Activated T-helper 1 cell treated with anti-CD3 and anti-CD28 coated beads, Interleukin-2, amount 50 U/mL, for 16 hours (primary cell): ENCODE measurements at regions not wholly inside any gene's neighbourhood (a gene's known extent, or its start where the extent isn't known, plus 50 kb on each side); places are given as distances from the start of the nearest gene placed in this dataset.
"Not testable (repeated sequence)": the region's sequence is repeated elsewhere in the genome, so short reads cannot be mapped to it uniquely, and the experiment has no call there.

Source experiments
- DNase-seq, 2 donors: peaks; one replicate each; pipeline ENCODE4 v3.0.0-alpha.2; 2020; ENCODE audit warnings: low read depth in 1 of 2, low spot score in 1 of 2

GRCh38 chrX:13223868-13224567, 95.8 kb downstream of the ATXN3L start:
- no peak for DNase-seq

GRCh38 chrX:13220916-13221315, 98.9 kb downstream of the ATXN3L start:
- no peak for DNase-seq

DNA sequence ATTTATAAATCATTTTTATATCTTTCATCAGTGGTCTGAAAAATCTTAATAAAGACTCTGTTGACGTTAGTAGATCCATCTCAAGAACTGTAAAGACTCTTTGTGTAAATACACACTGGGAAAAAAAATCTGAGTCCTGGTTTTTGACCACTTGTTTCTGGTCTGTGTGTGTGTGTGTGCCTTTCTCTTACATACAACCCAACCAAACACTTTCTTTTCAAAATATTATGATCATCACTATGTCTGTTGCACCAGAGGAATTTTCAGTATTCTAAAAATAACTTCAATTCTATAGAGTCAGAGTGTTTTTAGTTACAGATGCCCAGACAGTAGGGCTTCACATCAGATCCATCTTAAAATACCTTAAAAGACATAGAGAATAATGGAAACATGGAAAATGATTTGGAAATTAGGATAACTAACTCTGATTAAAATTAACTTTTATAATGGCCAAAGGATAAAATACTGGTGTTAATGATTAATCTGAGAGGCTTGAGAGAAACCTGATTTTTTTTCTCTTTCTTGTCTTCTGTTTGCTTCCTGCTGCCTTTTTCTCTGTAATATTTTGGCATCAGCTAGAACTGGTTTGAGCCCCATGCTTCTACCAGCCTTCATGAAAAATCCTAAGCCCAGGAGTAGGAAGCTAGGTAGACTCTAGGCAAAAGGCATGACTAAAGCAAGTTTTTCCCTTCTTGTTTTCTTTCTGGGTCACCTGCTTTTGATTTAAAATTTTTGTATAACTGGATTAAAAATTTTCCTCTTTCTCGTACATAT, 99.7 kb downstream of the ATXN3L start:
- DNase-seq = no peak

DNA sequence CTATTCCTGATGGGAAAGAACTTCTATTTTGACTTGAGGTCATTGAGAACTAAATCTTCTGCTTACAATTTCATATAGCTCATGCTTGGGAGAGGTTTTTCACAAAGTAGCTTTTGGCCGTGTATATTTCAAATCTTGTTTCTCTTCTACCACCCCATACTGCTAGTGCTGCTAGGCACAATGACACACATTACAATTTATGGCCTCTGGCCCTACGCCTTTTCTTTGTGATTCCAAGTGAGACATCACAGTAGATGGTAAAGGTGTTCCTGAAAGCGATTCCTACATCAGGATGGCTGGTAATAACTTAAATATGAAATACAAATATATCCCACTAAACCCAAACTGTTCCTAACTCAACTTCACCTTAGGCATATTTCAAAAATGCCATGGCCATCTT, 101.1 kb downstream of the ATXN3L start:
- DNase-seq = no peak

- DNase-seq = no peak
Measured at GRCh38 chrX:13216139-13216538, 103.7 kb downstream of the ATXN3L start.

DNA sequence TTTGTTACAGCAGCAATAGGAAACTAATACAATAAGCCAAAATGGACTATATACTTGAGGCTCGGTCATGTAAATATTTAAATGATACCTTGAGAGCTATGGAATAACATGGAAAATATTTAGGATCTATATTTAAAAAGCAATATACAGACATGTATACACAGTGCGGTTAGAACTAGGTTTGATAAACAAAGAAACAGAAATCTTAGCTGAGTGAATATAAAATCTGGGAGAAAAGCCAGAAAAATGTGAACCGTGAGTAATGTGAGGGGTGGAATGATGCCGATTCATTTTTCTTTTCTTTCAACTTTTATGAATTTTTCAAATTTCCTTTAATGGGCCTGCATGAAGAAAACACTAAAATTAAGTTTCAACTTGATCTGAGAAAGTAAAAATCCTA, 104.1 kb downstream of the ATXN3L start:
- DNase-seq = no peak

DNA sequence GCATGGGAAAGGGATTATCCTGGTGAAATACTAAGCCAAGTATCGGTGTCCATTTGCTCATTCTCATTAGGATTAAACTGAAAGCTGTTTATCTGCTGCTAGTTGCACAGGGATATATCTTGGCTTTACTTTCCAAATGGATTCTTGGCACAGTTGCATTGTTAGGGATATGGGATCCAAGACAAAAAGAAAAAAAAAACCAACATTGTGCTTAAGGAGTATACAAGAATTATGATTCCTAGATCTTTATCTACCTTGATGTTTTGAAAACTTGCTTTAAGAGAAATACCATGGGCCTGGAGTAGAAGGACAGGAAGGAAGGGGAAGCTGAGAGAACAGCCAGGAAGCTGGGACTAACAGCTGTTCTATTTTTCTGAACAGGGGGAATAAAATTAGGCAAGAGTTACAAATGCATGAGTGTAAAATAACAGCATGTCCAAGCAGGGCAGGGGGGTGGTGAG, 107.6 kb downstream of the ATXN3L start:
- DNase-seq = no peak

DNA sequence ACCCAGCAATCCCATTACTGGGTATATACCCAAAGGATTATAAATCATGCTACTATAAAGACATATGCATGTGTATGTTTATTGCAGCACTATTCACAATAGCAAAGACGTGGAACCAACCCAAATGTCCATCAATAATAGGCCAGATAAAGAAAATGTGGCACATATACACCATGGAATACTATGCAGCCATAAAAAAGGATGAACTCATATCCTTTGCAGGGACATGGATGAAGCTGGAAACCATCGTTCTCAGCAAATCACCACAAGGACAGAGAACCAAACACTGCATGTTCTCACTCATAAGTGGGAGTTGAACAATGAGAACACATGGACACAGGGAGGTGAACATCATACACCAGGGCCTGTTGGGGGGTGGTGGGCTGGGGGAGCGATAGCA, 109.7 kb downstream of the ATXN3L start:
- not testable (repeated sequence) for DNase-seq

DNA sequence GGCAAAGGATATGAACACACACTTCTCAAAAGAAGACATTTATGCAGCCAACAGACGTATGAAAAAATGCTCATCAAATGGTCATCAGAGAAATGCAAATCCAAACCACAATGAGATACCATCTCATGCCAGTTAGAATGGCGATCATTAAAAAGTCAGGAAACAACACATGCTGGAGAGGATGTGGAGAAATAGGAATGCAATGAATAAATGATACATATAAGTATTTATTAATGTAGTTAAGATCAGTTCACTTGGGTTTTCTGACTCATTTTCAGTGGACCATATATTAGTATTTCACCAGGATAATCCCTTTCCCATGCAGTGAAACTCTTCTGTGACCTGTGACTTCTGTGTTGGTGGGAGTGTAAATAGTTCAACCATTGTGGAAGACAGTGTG, 110.1 kb downstream of the ATXN3L start:
- not testable (repeated sequence) for DNase-seq

DNA sequence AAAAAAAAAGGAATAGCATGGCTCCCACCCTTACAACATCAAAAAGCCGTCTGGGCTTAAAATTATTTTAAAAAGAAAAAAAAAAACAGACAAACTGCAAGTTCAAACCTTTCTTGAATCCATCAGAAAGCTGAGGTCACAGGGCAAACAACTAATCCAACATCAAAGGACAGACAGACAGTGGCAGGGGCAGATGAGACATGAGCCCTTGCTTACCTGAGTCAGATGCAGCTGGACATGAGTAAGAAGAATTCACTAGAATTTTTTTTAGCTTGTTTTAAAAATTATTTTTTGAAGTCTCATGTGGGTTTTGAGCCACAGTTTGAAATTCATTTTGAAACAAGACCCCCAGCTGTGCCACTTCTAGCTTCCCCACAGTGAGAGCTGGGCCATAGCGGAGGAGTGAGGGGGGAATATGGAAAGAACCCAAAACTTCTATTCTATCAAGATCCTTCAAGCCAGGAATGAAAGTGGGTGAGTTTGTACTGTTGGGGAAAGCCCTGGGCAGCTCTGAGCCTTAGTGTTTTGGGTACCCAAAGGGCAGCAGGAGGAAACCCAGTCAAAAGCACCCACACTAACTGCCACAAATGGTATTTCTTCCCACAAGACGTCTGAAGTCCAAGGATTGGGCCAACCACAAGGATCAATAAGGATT, 111.4 kb downstream of the ATXN3L start:
- no peak for DNase-seq

DNA sequence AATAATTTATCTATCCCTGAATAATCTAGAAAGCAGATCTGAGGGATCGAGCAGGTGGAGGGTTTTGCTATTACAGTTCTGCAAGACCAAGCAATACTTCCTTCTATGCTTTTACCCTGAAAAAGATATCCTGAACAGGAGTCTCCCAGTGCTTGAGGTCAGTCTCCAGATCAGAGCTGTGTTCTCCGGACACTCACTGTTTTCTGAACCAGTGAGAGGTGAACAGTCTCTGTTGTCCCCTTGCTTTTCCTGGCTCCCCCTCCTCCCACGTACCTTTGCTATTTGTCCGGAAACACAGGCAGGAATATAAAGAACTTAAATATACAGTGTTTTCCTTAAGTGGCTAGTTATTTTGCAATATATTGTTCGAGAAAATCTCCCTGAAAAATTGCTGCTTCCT, 116.6 kb downstream of the ATXN3L start:
- DNase-seq = no peak

- no peak for DNase-seq
Measured at GRCh38 chrX:13201605-13202219, 118.1 kb downstream of the ATXN3L start.

- DNase-seq = no peak
Measured at GRCh38 chrX:13200398-13200797, 119.5 kb downstream of the ATXN3L start.

DNA sequence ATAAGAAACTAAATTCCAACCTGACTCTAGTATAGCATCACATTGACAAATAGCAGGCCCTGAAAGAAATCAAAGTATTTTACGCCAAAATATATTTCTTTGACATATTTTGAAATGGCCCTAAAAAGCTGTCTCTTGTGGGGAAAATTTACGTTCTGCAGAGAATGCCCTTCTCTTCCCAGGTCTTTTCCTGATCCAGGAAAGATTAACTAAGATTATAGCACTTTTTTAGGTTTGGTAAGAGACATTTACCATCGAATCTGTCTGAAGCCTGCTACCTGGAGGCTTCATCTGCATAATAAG, 121.1 kb downstream of the ATXN3L start:
- no peak for DNase-seq

GRCh38 chrX:13198056-13198761, 121.6 kb downstream of the ATXN3L start:
- DNase-seq = no peak

DNA sequence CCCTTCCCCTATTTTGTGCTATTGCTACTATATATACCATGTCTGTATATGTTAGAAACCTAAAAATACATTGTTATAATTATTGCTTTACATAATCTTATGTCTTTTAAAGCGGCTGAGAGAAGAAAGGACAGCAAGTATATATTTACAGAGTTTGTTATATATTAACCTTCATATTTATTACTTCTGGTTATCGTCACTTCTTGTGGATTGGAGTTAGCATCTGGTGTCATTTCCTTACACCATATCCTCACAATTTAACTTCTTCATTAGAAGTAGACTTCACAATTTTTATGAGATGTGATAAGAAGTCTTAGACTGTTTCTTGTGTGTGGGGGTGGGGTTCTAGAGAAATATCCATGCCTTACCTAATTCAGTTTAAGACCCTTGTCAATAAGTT, 123.1 kb downstream of the ATXN3L start:
- no peak for DNase-seq

DNA sequence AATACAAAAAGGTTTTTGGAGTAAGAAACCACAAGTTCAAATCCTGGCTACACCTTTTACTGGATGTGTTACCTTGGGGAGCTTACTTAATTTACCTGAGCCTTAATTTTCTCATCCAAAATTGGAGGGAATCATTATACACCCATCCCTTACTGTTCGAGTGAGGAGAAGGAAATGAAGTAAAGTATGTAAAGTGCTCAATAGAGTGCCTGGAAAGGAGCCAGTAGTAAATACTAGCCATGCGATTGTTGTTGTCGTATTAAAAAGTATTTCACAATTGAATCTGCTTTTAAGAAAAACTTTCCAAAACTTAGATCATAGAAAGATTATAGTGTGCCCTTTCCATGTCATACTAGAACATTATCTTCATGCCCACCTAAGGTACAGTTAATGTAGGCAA, 124.5 kb downstream of the ATXN3L start:
- DNase-seq = no peak

GRCh38 chrX:13194291-13195103, 125.4 kb downstream of the ATXN3L start:
- DNase-seq = no peak

- DNase-seq = no peak
Measured at GRCh38 chrX:13190051-13190450, 129.8 kb downstream of the ATXN3L start.

- DNase-seq = no peak
Measured at GRCh38 chrX:13189380-13189779, 130.5 kb downstream of the ATXN3L start.
